ENCODE measurements at regions not wholly inside any gene's neighbourhood (a gene's known extent, or its start where the extent isn't known, plus 50 kb on each side); places are given as distances from the start of the nearest gene placed in this dataset.

- RAD21 ChIA-PET (ENCODE audit: low non-redundant PET in 1 of 2, low total read pairs in 2 of 2, uncharacterized antibody in 2 of 2, unreplicated experiment in 2 of 2): no interaction called here
- TF ChIP-seq YY1 (IDR thresholded peaks at IDR 0.05; ENCODE audit: extremely low read depth, insufficient replicate concordance, low read depth, low read length): no peak
- no peak for TF ChIP-seq EZH2phosphoT487 (IDR thresholded peaks at IDR 0.05; ENCODE audit: borderline replicate concordance)
- TF ChIP-seq TCF7L2 (IDR thresholded peaks at IDR 0.05; ENCODE audit: borderline replicate concordance, extremely low read depth, insufficient read depth, insufficient read length): no peak
- no peak for TF ChIP-seq POLR2AphosphoS5 (IDR thresholded peaks at IDR 0.05; ENCODE audit: low read depth, low read length)
- TF ChIP-seq JUND (IDR thresholded peaks at IDR 0.05): no peak
- TF ChIP-seq ZFX (IDR thresholded peaks at IDR 0.05): no peak
- TF ChIP-seq CTCF (IDR thresholded peaks at IDR 0.05 in 2 of 3, conservative IDR thresholded peaks at IDR 0.05 in 1 of 3; ENCODE audit: borderline replicate concordance in 1 of 3, insufficient read depth in 1 of 3, low read depth in 2 of 3, low read length in 2 of 3): no peak
- no peak for TF ChIP-seq CBX3 (IDR thresholded peaks at IDR 0.05; ENCODE audit: low read depth)
- no peak for TF ChIP-seq SIN3A (IDR thresholded peaks at IDR 0.05; ENCODE audit: low read depth)
- peaks cover 11 to 51% of the 10 kb centered on the region in 2 experiments; a peak in 3 of 4 replicates for H3K4me1 ChIP-seq (ENCODE audit: control insufficient read depth in 1 of 2, insufficient read depth in 2 of 2, low read length in 2 of 2)
- no peak overlapping the region for H3K9ac ChIP-seq (ENCODE audit: low read length)
- no peaks in the 10 kb centered on the region for H4K20me1 ChIP-seq (ENCODE audit: insufficient read depth)
- no TSS peak for BruUV-seq (replicated peaks)
- no peaks in the 10 kb centered on the region for H3K9me2 ChIP-seq (ENCODE audit: insufficient read depth)
- H3K27ac ChIP-seq (ENCODE audit: low read depth, low read length): no peak overlapping the region
- H3K4me2 ChIP-seq (ENCODE audit: low read length): no peak overlapping the region
- H3K9me3 ChIP-seq (ENCODE audit: control insufficient read depth in 1 of 2, insufficient read depth in 1 of 2, low read depth in 1 of 2, low read length in 2 of 2): no peaks in the 10 kb centered on the region
- no peak overlapping the region for H2AFZ ChIP-seq (ENCODE audit: low read depth, low read length, poor library complexity, severe bottlenecking)
- no peak overlapping the region for H3K4me3 ChIP-seq (replicated peaks in 1 of 2; ENCODE audit: low read depth in 1 of 2, low read length in 2 of 2)
- DNase-seq (ENCODE audit: low read depth, low spot score) (no peak), ATAC-seq (no peak)
- H3K27me3 ChIP-seq (ENCODE audit: insufficient read depth, low read length): no peaks in the 10 kb centered on the region
- H3K36me3 ChIP-seq (ENCODE audit: control insufficient read depth in 1 of 2, insufficient read depth in 2 of 2, low read length in 2 of 2): no peaks in the 10 kb centered on the region
- no peaks in the 10 kb centered on the region for H3K79me2 ChIP-seq (ENCODE audit: insufficient read depth, low read length)
- CTCF ChIA-PET: interaction anchor here (1.2 to 4.1 kb wide), 4 partner anchors 16 to 1363 kb away, joined by 3 to 16 read pairs (median 6); no protein-coding TSS in a partner anchor
- POLR2A ChIA-PET: no interaction called here
- intact Hi-C loops (cut with micrococcal nuclease): no loop called here
Observed at GRCh38 chr5:82348784-82349425, 70.8 kb upstream of the RPS23 start.
